ENCODE measurements at regions not wholly inside any gene's neighbourhood (a gene's known extent, or its start where the extent isn't known, plus 50 kb on each side); places are given as distances from the start of the nearest gene placed in this dataset.

DNA sequence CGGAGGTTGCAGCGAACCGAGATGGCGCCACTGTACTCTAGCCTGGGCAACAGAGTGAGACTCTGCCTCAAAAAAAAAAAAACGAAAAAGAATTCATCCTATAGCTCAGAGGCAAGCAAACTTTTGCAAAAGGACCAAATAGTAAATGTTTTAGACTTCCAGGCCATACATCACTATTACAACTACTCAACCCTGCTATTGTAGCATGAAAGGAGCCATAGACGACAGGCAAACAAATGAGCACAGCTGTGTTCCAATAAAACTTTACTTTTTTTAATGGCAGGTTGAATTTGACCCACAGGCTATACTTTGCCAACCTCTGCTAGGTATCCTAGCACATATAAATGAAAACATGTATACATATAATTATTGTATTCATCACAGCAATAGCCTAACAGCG is 58.9 kb upstream of the SLC30A5 start:
- Histone ChIP-seq H3K4me3 (no peak overlapping the region), H3K27ac (no peak overlapping the region), H3K36me3 (no peaks in the 10 kb centered on the region), H3K4me1 (no peaks in the 10 kb centered on the region), H3K9me3 (no peaks in the 10 kb centered on the region), H3K27me3 (ENCODE audit: low read depth) (no peaks in the 10 kb centered on the region)
- intact Hi-C loops (cut with DNase I): no loop called here
- ATAC-seq (no peak), DNase-seq (no peak)
- TF ChIP-seq, protein P1, sequence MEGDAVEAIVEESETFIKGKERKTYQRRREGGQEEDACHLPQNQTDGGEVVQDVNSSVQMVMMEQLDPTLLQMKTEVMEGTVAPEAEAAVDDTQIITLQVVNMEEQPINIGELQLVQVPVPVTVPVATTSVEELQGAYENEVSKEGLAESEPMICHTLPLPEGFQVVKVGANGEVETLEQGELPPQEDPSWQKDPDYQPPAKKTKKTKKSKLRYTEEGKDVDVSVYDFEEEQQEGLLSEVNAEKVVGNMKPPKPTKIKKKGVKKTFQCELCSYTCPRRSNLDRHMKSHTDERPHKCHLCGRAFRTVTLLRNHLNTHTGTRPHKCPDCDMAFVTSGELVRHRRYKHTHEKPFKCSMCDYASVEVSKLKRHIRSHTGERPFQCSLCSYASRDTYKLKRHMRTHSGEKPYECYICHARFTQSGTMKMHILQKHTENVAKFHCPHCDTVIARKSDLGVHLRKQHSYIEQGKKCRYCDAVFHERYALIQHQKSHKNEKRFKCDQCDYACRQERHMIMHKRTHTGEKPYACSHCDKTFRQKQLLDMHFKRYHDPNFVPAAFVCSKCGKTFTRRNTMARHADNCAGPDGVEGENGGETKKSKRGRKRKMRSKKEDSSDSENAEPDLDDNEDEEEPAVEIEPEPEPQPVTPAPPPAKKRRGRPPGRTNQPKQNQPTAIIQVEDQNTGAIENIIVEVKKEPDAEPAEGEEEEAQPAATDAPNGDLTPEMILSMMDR (IDR thresholded peaks at IDR 0.05): no peak

DNA sequence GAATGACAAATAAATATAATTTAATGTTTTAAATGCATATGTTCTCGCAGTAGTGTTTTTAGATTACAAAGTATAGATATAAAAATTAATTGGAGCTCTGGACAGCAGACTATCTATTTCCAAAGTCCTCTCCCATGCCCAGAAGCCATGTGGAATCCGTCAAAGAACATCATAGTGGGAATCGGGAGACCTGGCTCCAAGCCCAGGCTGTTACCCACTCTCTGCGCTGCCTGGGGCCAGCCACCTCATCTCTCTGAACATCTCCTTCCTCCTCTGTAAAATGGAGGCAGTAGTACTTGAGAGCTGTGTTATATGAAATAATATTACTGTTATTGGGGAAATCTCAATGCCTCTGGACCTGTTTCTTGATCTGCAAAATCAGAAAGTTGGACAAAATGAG is 58.1 kb upstream of the SLC30A5 start:
- DNase-seq (no peak), ATAC-seq (no peak)
- TF ChIP-seq, protein P1 (IDR thresholded peaks at IDR 0.05): no peak
- no peak overlapping the region for H3K27ac ChIP-seq
- H3K9me3 ChIP-seq: no peaks in the 10 kb centered on the region
- H3K4me1 ChIP-seq: no peaks in the 10 kb centered on the region
- intact Hi-C loops (cut with DNase I): no loop called here
- H3K4me3 ChIP-seq: no peak overlapping the region
- no peaks in the 10 kb centered on the region for H3K36me3 ChIP-seq
- H3K27me3 ChIP-seq (ENCODE audit: low read depth): no peaks in the 10 kb centered on the region

DNA sequence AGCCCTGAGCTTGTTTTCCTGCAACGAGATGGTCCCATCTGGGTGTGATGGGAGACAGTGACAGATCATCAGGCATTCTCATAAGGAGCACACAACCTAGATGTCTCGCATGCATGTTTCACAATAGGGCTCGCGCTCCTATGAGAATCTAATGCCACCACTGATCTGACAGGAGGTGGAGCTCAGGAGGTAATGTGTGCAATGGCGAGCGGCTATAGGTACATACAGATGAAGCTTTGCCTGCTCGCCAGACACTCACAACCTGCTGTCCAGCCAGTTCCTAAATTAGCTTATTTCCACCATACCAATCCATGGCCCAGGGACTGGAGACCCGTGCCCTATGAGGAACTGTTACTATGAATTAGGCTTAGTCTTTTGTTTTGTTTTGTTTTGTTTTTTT is 55.3 kb upstream of the SLC30A5 start:
- no peak overlapping the region for H3K4me3 ChIP-seq
- no peak overlapping the region for H3K27ac ChIP-seq
- ATAC-seq (no peak), DNase-seq (no peak)
- no peaks in the 10 kb centered on the region for H3K9me3 ChIP-seq
- intact Hi-C loops (cut with DNase I): no loop called here
- no peaks in the 10 kb centered on the region for H3K27me3 ChIP-seq (ENCODE audit: low read depth)
- H3K4me1 ChIP-seq: peaks cover 3% of the 10 kb centered on the region
- TF ChIP-seq, protein P1 (IDR thresholded peaks at IDR 0.05): no peak
- H3K36me3 ChIP-seq: no peaks in the 10 kb centered on the region

DNA sequence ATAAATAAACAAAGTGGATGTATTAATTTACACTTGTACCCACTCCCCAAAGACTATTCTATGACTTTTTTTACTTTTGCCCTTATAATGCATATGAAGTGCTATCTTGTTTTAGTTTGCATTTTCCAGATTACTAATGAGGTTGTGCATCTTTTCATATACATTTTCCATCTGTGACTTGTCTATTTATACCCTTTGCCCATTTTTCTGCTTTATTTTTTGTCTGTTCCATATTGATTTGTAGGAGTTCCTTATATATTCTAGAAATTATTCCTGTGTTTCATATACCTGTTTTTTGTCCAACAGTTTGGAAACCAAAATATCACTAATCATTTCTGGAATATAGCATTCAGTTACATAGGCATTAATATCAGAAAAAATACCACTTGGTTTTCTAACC is 54.0 kb upstream of the SLC30A5 start:
- Histone ChIP-seq H3K27ac (no peak overlapping the region), H3K9me3 (no peaks in the 10 kb centered on the region), H3K27me3 (ENCODE audit: low read depth) (no peaks in the 10 kb centered on the region), H3K4me3 (no peak overlapping the region), H3K36me3 (no peaks in the 10 kb centered on the region), H3K4me1 (peaks cover 7% of the 10 kb centered on the region)
- ATAC-seq: no peak
- TF ChIP-seq, protein P1 (IDR thresholded peaks at IDR 0.05): no peak
- no peak for DNase-seq
- intact Hi-C loops (cut with DNase I): no loop called here

DNA sequence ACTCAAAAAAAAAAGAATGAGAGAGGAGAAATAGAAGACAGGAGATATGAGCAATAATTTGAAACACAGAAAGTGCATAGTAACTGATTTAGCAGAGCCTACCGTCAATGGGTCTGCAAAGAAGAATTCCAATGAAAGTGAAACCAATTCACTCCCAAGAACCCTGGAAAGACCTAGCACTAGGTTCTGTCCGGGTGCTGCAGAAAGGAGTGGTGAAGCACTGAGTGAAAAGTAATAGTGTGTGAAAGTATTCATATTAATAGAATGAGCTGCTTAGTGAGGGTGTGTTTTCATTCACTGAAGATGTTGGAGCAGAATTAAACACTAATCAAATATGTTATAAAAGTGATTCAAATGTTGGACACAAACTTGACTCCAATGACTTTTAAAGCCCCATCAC is 51.3 kb upstream of the SLC30A5 start:
- Histone ChIP-seq H3K9me3 (no peaks in the 10 kb centered on the region), H3K36me3 (no peaks in the 10 kb centered on the region), H3K27ac (peak overlapping the region; percentile 77), H3K4me1 (peaks cover 7% of the 10 kb centered on the region), H3K27me3 (ENCODE audit: low read depth) (no peaks in the 10 kb centered on the region), H3K4me3 (no peak overlapping the region)
- TF ChIP-seq, protein P1 (IDR thresholded peaks at IDR 0.05): no peak
- DNase-seq (no peak), ATAC-seq (peak in 1 of 2 donors; percentile 15)
- intact Hi-C loops (cut with DNase I): no loop called here

All from lower lobe of right lung (tissue), 2 donors.